GM12891 (cell line): ENCODE measurements at regions not wholly inside any gene's neighbourhood (a gene's known extent, or its start where the extent isn't known, plus 50 kb on each side); places are given as distances from the start of the nearest gene placed in this dataset.

ENCODE experiments used
- DNase-seq: peaks from one replicate; pipeline ENCODE4 v3.0.0; 2011; ENCODE audit warnings: low spot score; ENCODE audit not compliant: insufficient read length
- FAIRE-seq: peaks from 2 replicates; lab custom pipeline; 2011; peaks lifted over from hg19 to GRCh38; lab: Jason Lieb, UNC
- PAX5 ChIP-seq: IDR thresholded peaks from 2 replicates; pipeline ENCODE4 v1.6.1; 2011; ENCODE audit warnings: low read length, moderate library complexity, mild to moderate bottlenecking; ENCODE audit not compliant: insufficient read depth, severe bottlenecking
- POLR2A ChIP-seq: IDR thresholded peaks from 2 replicates; pipeline ENCODE4 v1.6.1; 2011; ENCODE audit warnings: low read depth, low read length, control low read depth
- POLR2AphosphoS5 ChIP-seq: IDR thresholded peaks from 2 replicates; pipeline ENCODE4 v1.6.1; 2011; ENCODE audit warnings: low read depth, low read length, control low read depth
- POU2F2 ChIP-seq: IDR thresholded peaks from 2 replicates; pipeline ENCODE4 v1.6.1; 2011; ENCODE audit warnings: low read depth, mild to moderate bottlenecking, control low read depth, low read length, moderate library complexity
- SPI1 ChIP-seq: IDR thresholded peaks from 2 replicates; pipeline ENCODE4 v1.6.1; 2011; ENCODE audit warnings: low read depth, low read length, control low read depth
- TAF1 ChIP-seq: IDR thresholded peaks from 2 replicates; pipeline ENCODE4 v1.6.1; 2011; ENCODE audit warnings: low read depth, low read length, control low read depth

DNA sequence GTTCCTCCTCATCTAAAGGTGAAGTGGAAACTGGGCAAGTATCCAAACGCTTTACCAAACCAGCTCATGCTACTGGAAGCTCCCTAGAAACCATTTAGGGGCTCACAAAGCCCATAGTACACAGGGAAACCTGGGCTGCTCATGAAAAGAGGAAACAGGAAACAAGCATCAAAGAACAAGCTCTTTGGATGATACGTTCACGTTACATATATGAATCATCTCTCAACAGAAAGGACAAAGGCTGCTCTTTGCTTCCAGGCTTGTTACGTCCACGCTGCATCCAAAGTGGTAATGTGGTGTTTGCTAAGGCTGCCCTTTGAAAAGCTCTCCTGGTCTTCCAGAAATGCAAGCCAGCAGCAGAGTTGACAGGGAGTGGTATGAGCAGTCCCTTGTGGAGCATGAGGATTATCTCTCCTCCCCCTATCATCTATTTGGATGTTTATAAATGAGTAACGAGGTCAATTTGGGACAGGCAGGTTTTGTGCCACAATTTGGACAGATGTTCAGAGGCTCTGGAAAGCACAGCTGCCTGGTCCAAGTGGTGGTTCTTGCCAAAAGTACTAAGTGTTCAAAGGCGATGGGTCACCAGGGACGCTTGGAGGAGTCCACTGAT is 98.0 kb upstream of the RORA start:
- TF ChIP-seq SPI1 (peak; percentile 64), POLR2AphosphoS5 (no peak)
- DNase-seq (peak; percentile 5), FAIRE-seq (no peak)

DNA sequence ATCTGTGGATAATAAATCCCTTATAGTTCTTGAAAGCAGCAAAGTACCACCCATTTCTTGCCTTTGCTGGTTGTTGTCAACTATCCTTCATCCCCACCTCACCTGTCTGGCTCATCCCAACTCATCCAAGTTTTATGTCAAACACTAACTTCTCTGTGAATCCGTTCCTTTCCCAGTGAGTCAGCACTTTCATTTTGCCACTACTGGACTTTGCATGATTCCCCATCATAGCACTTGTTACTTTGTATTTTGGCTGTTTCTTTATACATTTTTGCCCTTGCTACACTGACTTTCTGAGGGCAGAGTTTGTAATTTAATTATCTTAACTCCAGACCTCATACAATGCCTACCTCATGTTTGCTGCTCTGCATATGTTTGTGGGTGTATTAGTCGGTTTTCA is 90.8 kb upstream of the RORA start:
- no peak for TF ChIP-seq TAF1
- TF ChIP-seq POU2F2, result no peak
- no peak for TF ChIP-seq SPI1
- no peak for TF ChIP-seq POLR2AphosphoS5
- TF ChIP-seq PAX5, result no peak
- TF ChIP-seq POLR2A, result no peak
- no peak for DNase-seq
- FAIRE-seq, result no peak

DNA sequence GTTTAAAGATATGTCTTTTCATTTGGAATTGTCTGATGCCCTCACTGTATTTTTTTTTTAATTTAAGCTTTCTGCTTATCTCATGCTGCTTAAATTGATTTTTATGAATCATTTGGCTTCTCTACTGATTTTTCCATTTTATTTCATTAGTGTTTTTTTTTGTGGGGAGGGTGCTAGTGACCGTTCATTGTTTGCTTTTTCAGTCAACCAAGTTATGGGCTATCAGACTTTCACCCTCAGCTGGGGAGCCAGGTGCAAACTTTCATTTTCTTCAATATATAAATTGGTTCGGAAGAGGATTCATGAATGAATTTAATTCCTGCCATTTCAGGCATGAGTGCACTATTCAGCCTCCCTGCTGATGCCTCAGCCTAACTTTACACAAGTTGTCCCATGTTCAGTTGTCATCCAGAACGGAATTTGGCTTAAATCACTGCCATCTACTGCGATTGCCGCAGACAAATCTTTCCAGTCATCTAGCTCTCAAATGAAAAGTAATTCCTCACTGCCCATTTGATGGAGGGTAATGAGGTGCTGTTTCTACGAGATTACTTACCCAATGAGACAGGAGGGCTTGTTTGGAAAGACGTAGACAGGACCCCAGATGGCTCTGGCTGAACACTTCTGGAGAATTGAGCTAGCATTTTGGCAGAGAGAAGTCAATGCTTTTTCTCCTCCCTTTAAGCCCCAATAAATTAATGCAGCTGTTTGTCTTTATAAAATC is 89.9 kb upstream of the RORA start:
- FAIRE-seq (no peak), DNase-seq (no peak)
- TF ChIP-seq POLR2AphosphoS5, result no peak
- TF ChIP-seq TAF1, result no peak
- no peak for TF ChIP-seq PAX5
- TF ChIP-seq SPI1, result no peak
- no peak for TF ChIP-seq POLR2A
- no peak for TF ChIP-seq POU2F2

DNA sequence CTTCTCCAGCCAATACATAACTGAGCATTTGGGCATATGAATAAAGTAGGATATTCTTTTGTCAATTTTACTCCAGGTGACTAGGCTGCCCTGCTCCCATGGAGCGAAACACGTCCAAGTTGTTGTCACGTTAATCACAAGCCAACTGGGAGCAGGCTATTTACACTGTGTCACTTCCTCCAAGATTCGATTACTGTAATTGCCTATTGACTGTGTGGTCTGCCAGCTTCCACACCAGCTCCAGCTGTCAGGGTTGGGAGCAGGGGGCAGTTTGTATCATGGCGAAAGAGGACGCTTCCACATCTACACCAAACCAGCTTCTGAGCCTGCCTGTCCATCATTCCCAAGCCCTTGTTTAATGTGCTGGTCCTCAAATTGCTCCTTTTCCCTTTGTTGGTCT is 89.2 kb upstream of the RORA start:
- no peak for DNase-seq
- FAIRE-seq, result no peak
- TF ChIP-seq POLR2A (no peak), PAX5 (no peak), POLR2AphosphoS5 (no peak), TAF1 (no peak), POU2F2 (no peak), SPI1 (no peak)

DNA sequence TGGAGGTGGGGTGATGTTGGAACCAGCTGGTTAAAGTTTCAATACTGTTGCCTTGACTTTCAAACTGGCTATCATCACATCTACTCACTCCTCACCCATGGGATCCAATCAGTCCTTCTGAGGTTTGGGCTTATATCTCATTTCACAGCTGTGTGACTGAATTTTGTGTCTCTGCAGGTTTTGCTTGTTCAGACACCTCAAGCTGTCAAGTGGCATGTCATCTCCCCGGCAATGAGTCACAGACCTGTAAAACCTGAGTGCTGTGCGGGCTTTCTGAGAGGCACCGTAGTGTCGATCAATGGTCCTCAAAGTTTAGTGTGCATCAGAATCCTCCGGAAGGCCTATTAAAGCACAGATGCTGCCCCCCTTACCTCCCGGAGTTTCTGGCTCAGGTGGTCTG is 86.4 kb upstream of the RORA start:
- TF ChIP-seq SPI1 (no peak), POLR2A (no peak), POU2F2 (no peak), PAX5 (no peak), TAF1 (no peak), POLR2AphosphoS5 (no peak)
- FAIRE-seq (no peak), DNase-seq (no peak)

DNA sequence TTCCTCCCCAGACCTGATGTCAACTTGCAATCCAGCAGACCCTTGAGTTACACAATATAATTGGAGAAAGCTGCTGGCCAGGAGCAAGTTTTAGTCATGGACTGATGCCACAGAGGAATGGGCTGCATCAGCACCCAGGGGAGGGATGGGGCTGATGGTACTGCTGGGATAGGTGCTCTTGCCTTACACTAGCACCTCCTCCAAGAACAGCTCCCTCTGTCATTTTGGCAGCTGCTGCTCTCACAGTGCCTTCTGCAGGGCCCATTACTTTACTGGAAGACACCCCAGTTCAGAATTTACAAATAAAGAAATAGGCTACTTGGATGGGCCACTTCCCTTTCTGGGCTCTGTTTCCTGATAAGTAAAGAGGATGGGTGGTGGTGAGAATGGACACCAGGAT is 85.3 kb upstream of the RORA start:
- DNase-seq, result no peak
- TF ChIP-seq PAX5, result no peak
- no peak for TF ChIP-seq SPI1
- no peak for TF ChIP-seq POLR2AphosphoS5
- TF ChIP-seq POU2F2, result no peak
- no peak for TF ChIP-seq TAF1
- no peak for TF ChIP-seq POLR2A
- no peak for FAIRE-seq

DNA sequence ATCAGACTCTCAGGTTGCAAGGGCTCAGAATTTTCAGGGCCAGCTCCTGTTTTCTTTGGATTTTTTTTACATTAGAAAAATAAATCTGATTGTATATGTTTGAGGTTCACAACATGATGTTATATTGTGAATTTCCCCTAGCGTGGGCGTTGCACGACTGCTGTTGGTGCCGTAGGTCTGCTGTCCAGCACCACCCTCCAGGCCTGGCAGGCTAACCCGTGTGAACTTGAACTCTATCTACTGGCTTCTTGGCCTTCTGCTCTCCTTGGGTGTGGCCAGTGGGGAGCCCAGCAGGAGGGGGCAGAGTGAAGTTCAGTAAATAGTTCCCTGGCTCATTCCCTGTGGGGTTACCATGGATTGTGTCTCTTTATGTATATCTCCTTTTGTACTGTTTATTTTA is 80.5 kb upstream of the RORA start:
- FAIRE-seq (no peak), DNase-seq (no peak)
- no peak for TF ChIP-seq SPI1
- TF ChIP-seq PAX5, result no peak
- TF ChIP-seq POLR2AphosphoS5, result no peak

DNA sequence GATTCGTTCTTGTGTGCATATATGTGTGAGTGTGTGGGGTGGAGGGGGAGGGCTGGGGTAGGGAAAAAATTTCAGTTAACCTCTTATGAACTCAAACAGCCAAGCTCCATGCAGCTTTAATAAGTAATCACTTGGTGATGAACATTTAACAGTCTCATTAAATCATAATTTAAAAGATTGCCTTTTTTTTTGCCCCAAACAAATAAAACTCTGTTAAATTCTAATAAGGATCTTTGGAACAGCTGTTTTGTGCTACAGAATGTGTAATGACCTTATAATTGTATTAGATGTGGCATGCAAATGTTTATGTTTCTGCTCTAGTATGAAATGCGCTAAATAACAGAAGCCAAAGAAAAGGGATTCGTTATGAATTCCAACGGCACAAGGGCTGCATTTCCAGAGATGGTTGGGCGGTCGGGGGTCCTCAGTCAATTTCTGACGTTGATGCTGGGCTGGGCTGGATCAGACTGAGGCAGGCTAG is 80.0 kb upstream of the RORA start:
- TF ChIP-seq SPI1 (no peak), POU2F2 (no peak), PAX5 (no peak), TAF1 (no peak), POLR2A (no peak), POLR2AphosphoS5 (no peak)
- no peak for FAIRE-seq
- DNase-seq, result no peak

DNA sequence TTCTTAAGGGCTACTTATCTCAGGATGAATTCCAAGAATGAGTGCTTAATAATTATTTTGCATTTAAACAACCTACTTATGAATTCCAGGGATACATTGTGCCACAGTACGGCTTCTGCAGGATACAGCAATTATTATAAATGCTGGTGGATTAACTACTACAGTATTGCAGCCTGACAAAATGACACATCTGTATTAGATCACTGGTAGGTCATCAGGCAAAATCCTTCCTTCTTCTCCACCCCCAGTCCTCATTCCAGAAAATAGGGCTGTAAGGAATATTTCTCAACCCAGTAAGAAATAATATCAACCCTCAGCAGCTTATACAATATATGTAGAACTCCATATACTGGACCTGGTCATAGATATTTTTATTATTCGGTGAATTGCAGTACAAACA is 79.3 kb upstream of the RORA start:
- no peak for FAIRE-seq
- DNase-seq, result no peak
- TF ChIP-seq TAF1, result no peak
- TF ChIP-seq PAX5, result no peak
- no peak for TF ChIP-seq POLR2AphosphoS5
- no peak for TF ChIP-seq POU2F2
- TF ChIP-seq POLR2A, result no peak
- TF ChIP-seq SPI1, result no peak
